ENCODE measurements at regions not wholly inside any gene's neighbourhood (a gene's known extent, or its start where the extent isn't known, plus 50 kb on each side); places are given as distances from the start of the nearest gene placed in this dataset.

GRCh38 chr11:119875841-119876600 is 147.0 kb upstream of the NECTIN1 start:
- DNase-seq = no peak

- DNase-seq = no peak
Observed at GRCh38 chr11:119874660-119875238, 145.7 kb upstream of the NECTIN1 start.

- DNase-seq = no peak
Observed at GRCh38 chr11:119873761-119874421, 144.9 kb upstream of the NECTIN1 start.

GRCh38 chr11:119872611-119873310 is 143.8 kb upstream of the NECTIN1 start:
- no peak for DNase-seq

- no peak for DNase-seq
Observed at GRCh38 chr11:119865661-119866156, 136.7 kb upstream of the NECTIN1 start.

- no peak for DNase-seq
Observed at GRCh38 chr11:119864836-119865235, 135.8 kb upstream of the NECTIN1 start.

GRCh38 chr11:119863851-119864601 is 135.0 kb upstream of the NECTIN1 start:
- no peak for DNase-seq

- no peak for DNase-seq
Observed at GRCh38 chr11:119863236-119863635, 134.2 kb upstream of the NECTIN1 start.

- no peak for DNase-seq
Observed at GRCh38 chr11:119861160-119861559, 132.2 kb upstream of the NECTIN1 start.

- no peak for DNase-seq
Observed at GRCh38 chr11:119860561-119861094, 131.6 kb upstream of the NECTIN1 start.

- DNase-seq = no peak
Observed at GRCh38 chr11:119859684-119860083, 130.7 kb upstream of the NECTIN1 start.

- DNase-seq = no peak
Observed at GRCh38 chr11:119858288-119858687, 129.3 kb upstream of the NECTIN1 start.

GRCh38 chr11:119856681-119857485 is 127.9 kb upstream of the NECTIN1 start:
- no peak for DNase-seq

GRCh38 chr11:119855066-119855465 is 126.1 kb upstream of the NECTIN1 start:
- DNase-seq = no peak

- DNase-seq = no peak
Observed at GRCh38 chr11:119854521-119854920, 125.5 kb upstream of the NECTIN1 start.

- no peak for DNase-seq
Observed at GRCh38 chr11:119853581-119854360, 124.8 kb upstream of the NECTIN1 start.

GRCh38 chr11:119852741-119853140 is 123.7 kb upstream of the NECTIN1 start:
- no peak for DNase-seq

- no peak for DNase-seq
Observed at GRCh38 chr11:119850822-119851409, 121.9 kb upstream of the NECTIN1 start.

- no peak for DNase-seq
Observed at GRCh38 chr11:119849872-119850271, 120.9 kb upstream of the NECTIN1 start.

GRCh38 chr11:119847853-119848252 is 118.9 kb upstream of the NECTIN1 start:
- no peak for DNase-seq

All from HCEC 1CT (cell line).